Neural progenitor cell (in vitro differentiated cells): ENCODE measurements at regions not wholly inside any gene's neighbourhood (a gene's known extent, or its start where the extent isn't known, plus 50 kb on each side); places are given as distances from the start of the nearest gene placed in this dataset.

Source experiments
- CTCF ChIP-seq: fragments of 200-600 bp; sonication (generic); IDR thresholded peaks from 2 replicates; pipeline ENCODE4 v1.5.1; 2017; ENCODE audit warnings: antibody characterized with exemption, mild to moderate bottlenecking
- EZH2phosphoT487 ChIP-seq: fragments of 200-600 bp; sonication (generic); IDR thresholded peaks from 2 replicates; pipeline ENCODE4 v1.6.1; 2017; ENCODE audit warnings: antibody characterized with exemption

GRCh38 chr2:60058781-60059180 is 494.7 kb downstream of the BCL11A start:
- TF ChIP-seq CTCF (no peak), EZH2phosphoT487 (no peak)
